HAP-1 (cell line): ENCODE measurements at regions not wholly inside any gene's neighbourhood (a gene's known extent, or its start where the extent isn't known, plus 50 kb on each side); places are given as distances from the start of the nearest gene placed in this dataset.

ENCODE experiments used
- DNase-seq, 2 experiments: peaks; one replicate each; pipeline ENCODE4 v3.0.0-alpha.2; 2016 to 2020; ENCODE audit warnings: low spot score in 2 of 2
- H3K27me3 ChIP-seq: fragments of 250-450 bp; sonication (Bioruptor Pico); 2 replicates; pipeline ENCODE4 v1.5.1; 2020; ENCODE audit warnings: low read depth, mild to moderate bottlenecking, moderate library complexity
- H3K36me3 ChIP-seq: fragments of 250-450 bp; sonication (Bioruptor Pico); replicated peaks from 2 replicates; pipeline ENCODE4 v1.5.1; 2020; ENCODE audit warnings: mild to moderate bottlenecking
- H3K4me1 ChIP-seq: fragments of 250-450 bp; sonication (Bioruptor Pico); 2 replicates; pipeline ENCODE4 v1.5.1; 2020; ENCODE audit warnings: mild to moderate bottlenecking
- H3K4me3 ChIP-seq: fragments of 250-450 bp; sonication (Bioruptor Pico); 2 replicates; pipeline ENCODE4 v1.5.1; 2020; ENCODE audit warnings: mild to moderate bottlenecking, moderate library complexity
- H3K9me3 ChIP-seq: fragments of 250-450 bp; sonication (Bioruptor Pico); 2 replicates; pipeline ENCODE4 v1.5.1; 2020; ENCODE audit warnings: mild to moderate bottlenecking, moderate library complexity
- in situ Hi-C: fragments of 300-500 bp; cut with MboI; formaldehyde crosslinking; loops from 3 replicates; pipeline ENCODE4 v1.14.3; 2020; ENCODE audit warnings: low sequenced_read_pairs, inconsistent platforms, mixed read lengths

- Histone ChIP-seq H3K27me3 (peaks cover 6% of the 10 kb centered on the region; the same call in 1 of the 2 replicates), H3K36me3 (no peaks in the 10 kb centered on the region), H3K4me1 (no peaks in the 10 kb centered on the region), H3K9me3 (no peaks in the 10 kb centered on the region), H3K4me3 (no peak overlapping the region)
- in situ Hi-C loops = no loop called here
- DNase-seq = no peak
Observed at GRCh38 chr20:11012975-11013374, 339.2 kb upstream of the JAG1 start.

GRCh38 chr20:11013801-11014200, 340.0 kb upstream of the JAG1 start:
- Histone ChIP-seq H3K4me1 (no peaks in the 10 kb centered on the region), H3K9me3 (no peaks in the 10 kb centered on the region), H3K27me3 (peaks cover 6% of the 10 kb centered on the region; the same call in 1 of the 2 replicates), H3K4me3 (no peak overlapping the region), H3K36me3 (no peaks in the 10 kb centered on the region)
- in situ Hi-C loops = no loop called here
- no peak for DNase-seq

- in situ Hi-C loops = no loop called here
- no peaks in the 10 kb centered on the region for H3K36me3 ChIP-seq
- H3K27me3 ChIP-seq = peaks cover 6% of the 10 kb centered on the region; the same call in 1 of the 2 replicates
- no peak for DNase-seq
- no peaks in the 10 kb centered on the region for H3K4me1 ChIP-seq
- H3K4me3 ChIP-seq = no peak overlapping the region
- no peaks in the 10 kb centered on the region for H3K9me3 ChIP-seq
Observed at GRCh38 chr20:11015440-11015839, 341.6 kb upstream of the JAG1 start.

- no peak overlapping the region for H3K4me3 ChIP-seq
- in situ Hi-C loops = no loop called here
- no peaks in the 10 kb centered on the region for H3K36me3 ChIP-seq
- no peak for DNase-seq
- H3K27me3 ChIP-seq = peaks cover 5% of the 10 kb centered on the region; the same call in 1 of the 2 replicates
- H3K4me1 ChIP-seq = no peaks in the 10 kb centered on the region
- no peaks in the 10 kb centered on the region for H3K9me3 ChIP-seq
Observed at GRCh38 chr20:11017446-11017845, 343.6 kb upstream of the JAG1 start.

GRCh38 chr20:11018668-11019170, 344.9 kb upstream of the JAG1 start:
- no peaks in the 10 kb centered on the region for H3K9me3 ChIP-seq
- peaks cover 5% of the 10 kb centered on the region; the same call in 1 of the 2 replicates for H3K27me3 ChIP-seq
- in situ Hi-C loops = no loop called here
- no peak for DNase-seq
- no peak overlapping the region for H3K4me3 ChIP-seq
- no peaks in the 10 kb centered on the region for H3K4me1 ChIP-seq
- no peaks in the 10 kb centered on the region for H3K36me3 ChIP-seq

GRCh38 chr20:11020712-11021111, 346.9 kb upstream of the JAG1 start:
- Histone ChIP-seq H3K4me3 (no peak overlapping the region), H3K9me3 (no peaks in the 10 kb centered on the region), H3K36me3 (no peaks in the 10 kb centered on the region), H3K27me3 (peaks cover 5% of the 10 kb centered on the region; the same call in 1 of the 2 replicates), H3K4me1 (no peaks in the 10 kb centered on the region)
- no peak for DNase-seq
- in situ Hi-C loops = no loop called here

GRCh38 chr20:11027224-11027623, 353.4 kb upstream of the JAG1 start:
- no peaks in the 10 kb centered on the region for H3K9me3 ChIP-seq
- H3K4me1 ChIP-seq = no peaks in the 10 kb centered on the region
- no peak overlapping the region for H3K4me3 ChIP-seq
- no peaks in the 10 kb centered on the region for H3K36me3 ChIP-seq
- in situ Hi-C loops = no loop called here
- DNase-seq = no peak
- H3K27me3 ChIP-seq = 0 out of 2 replicates have a peak, but pooled peaks cover 2% of the 10 kb centered on the region

- in situ Hi-C loops = no loop called here
- no peak for DNase-seq
- Histone ChIP-seq H3K27me3 (0 out of 2 replicates have a peak, but pooled peaks cover 2% of the 10 kb centered on the region), H3K36me3 (no peaks in the 10 kb centered on the region), H3K9me3 (no peaks in the 10 kb centered on the region), H3K4me3 (no peak overlapping the region), H3K4me1 (no peaks in the 10 kb centered on the region)
Observed at GRCh38 chr20:11030351-11030750, 356.6 kb upstream of the JAG1 start.

GRCh38 chr20:11031300-11031699, 357.5 kb upstream of the JAG1 start:
- no peaks in the 10 kb centered on the region for H3K36me3 ChIP-seq
- H3K4me3 ChIP-seq = no peak overlapping the region
- H3K9me3 ChIP-seq = no peaks in the 10 kb centered on the region
- H3K27me3 ChIP-seq = 0 out of 2 replicates have a peak, but pooled peaks cover 2% of the 10 kb centered on the region
- H3K4me1 ChIP-seq = no peaks in the 10 kb centered on the region
- in situ Hi-C loops = no loop called here
- no peak for DNase-seq

- no peak overlapping the region for H3K4me3 ChIP-seq
- H3K9me3 ChIP-seq = no peaks in the 10 kb centered on the region
- no peaks in the 10 kb centered on the region for H3K36me3 ChIP-seq
- in situ Hi-C loops = no loop called here
- H3K27me3 ChIP-seq = 0 out of 2 replicates have a peak, but pooled peaks cover 2% of the 10 kb centered on the region
- no peak for DNase-seq
- H3K4me1 ChIP-seq = no peaks in the 10 kb centered on the region
Observed at GRCh38 chr20:11032611-11033010, 358.8 kb upstream of the JAG1 start.

GRCh38 chr20:11034025-11034424, 360.2 kb upstream of the JAG1 start:
- H3K27me3 ChIP-seq = no peaks in the 10 kb centered on the region
- in situ Hi-C loops = no loop called here
- H3K4me3 ChIP-seq = no peak overlapping the region
- no peaks in the 10 kb centered on the region for H3K36me3 ChIP-seq
- DNase-seq = no peak
- no peaks in the 10 kb centered on the region for H3K9me3 ChIP-seq
- no peaks in the 10 kb centered on the region for H3K4me1 ChIP-seq

GRCh38 chr20:11035211-11035610, 361.4 kb upstream of the JAG1 start:
- no peak overlapping the region for H3K4me3 ChIP-seq
- no peaks in the 10 kb centered on the region for H3K9me3 ChIP-seq
- H3K36me3 ChIP-seq = no peaks in the 10 kb centered on the region
- H3K27me3 ChIP-seq = no peaks in the 10 kb centered on the region
- in situ Hi-C loops = no loop called here
- no peak for DNase-seq
- no peaks in the 10 kb centered on the region for H3K4me1 ChIP-seq

GRCh38 chr20:11041396-11041795, 367.6 kb upstream of the JAG1 start:
- in situ Hi-C loops = no loop called here
- no peak for DNase-seq

GRCh38 chr20:11043001-11043400, 369.2 kb upstream of the JAG1 start:
- no peak for DNase-seq
- Histone ChIP-seq H3K36me3 (no peaks in the 10 kb centered on the region), H3K9me3 (no peaks in the 10 kb centered on the region), H3K4me3 (no peak overlapping the region), H3K27me3 (peaks cover 3% of the 10 kb centered on the region; the same call in 1 of the 2 replicates), H3K4me1 (no peaks in the 10 kb centered on the region)
- in situ Hi-C loops = no loop called here

More at GRCh38 chr20:11041396-11041795, 367.6 kb upstream of the JAG1 start:
- Histone ChIP-seq H3K27me3 (peaks cover 3% of the 10 kb centered on the region; the same call in 1 of the 2 replicates), H3K36me3 (no peaks in the 10 kb centered on the region), H3K4me3 (no peak overlapping the region), H3K9me3 (no peaks in the 10 kb centered on the region), H3K4me1 (no peaks in the 10 kb centered on the region)

- H3K4me1 ChIP-seq = no peaks in the 10 kb centered on the region
- no peak for DNase-seq
- no peaks in the 10 kb centered on the region for H3K36me3 ChIP-seq
- peaks cover 3% of the 10 kb centered on the region; the same call in 1 of the 2 replicates for H3K27me3 ChIP-seq
- H3K9me3 ChIP-seq = no peaks in the 10 kb centered on the region
- in situ Hi-C loops = no loop called here
- no peak overlapping the region for H3K4me3 ChIP-seq
Observed at GRCh38 chr20:11044561-11044960, 370.8 kb upstream of the JAG1 start.
